Astrocyte of the cerebellum (primary cell): ENCODE measurements at regions not wholly inside any gene's neighbourhood (a gene's known extent, or its start where the extent isn't known, plus 50 kb on each side); places are given as distances from the start of the nearest gene placed in this dataset.

Experiments used
- DNase-seq: peaks from one replicate; pipeline ENCODE4 v3.0.0-alpha.2; 2011; ENCODE audit warnings: low read depth
- H3K4me3 ChIP-seq: 2 replicates; pipeline ENCODE4 v1.5.1; 2011; ENCODE audit warnings: mild to moderate bottlenecking, low read depth, low read length, moderate library complexity
- in situ Hi-C: cut with HindIII; loops from 2 replicates; pipeline ENCODE4 v1.10.0; 2017; ENCODE audit warnings: low sequenced_read_pairs
- TF ChIP-seq, protein P1 (sequence below): IDR thresholded peaks from 2 replicates; pipeline ENCODE4 v1.5.1; 2012; ENCODE audit warnings: low read length, low read depth, moderate library complexity, mild to moderate bottlenecking; ENCODE audit errors: missing control alignments

DNA sequence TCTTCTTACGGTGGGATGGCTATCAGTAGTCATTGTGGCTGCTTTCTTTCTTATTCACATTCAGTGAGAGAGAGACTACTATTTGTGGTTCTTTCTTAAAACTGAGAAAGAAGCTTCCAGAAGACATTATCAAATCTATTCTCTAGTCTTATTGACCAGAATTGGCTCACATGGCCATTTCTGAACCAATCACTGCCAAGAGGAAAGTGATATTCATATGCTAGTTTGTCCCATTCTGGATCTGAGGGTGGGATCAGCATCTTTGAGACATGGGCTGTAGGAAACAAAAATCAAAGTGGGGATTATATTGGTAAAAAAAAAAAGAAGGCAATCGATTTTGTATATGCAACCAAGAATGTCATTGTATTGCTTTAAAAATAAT is 106.4 kb upstream of the RASGRP1 start:
- in situ Hi-C loops: loop anchor here (10.0 kb wide), 1 partner anchor 96 kb away; no protein-coding TSS in a partner anchor
- TF ChIP-seq, protein P1, sequence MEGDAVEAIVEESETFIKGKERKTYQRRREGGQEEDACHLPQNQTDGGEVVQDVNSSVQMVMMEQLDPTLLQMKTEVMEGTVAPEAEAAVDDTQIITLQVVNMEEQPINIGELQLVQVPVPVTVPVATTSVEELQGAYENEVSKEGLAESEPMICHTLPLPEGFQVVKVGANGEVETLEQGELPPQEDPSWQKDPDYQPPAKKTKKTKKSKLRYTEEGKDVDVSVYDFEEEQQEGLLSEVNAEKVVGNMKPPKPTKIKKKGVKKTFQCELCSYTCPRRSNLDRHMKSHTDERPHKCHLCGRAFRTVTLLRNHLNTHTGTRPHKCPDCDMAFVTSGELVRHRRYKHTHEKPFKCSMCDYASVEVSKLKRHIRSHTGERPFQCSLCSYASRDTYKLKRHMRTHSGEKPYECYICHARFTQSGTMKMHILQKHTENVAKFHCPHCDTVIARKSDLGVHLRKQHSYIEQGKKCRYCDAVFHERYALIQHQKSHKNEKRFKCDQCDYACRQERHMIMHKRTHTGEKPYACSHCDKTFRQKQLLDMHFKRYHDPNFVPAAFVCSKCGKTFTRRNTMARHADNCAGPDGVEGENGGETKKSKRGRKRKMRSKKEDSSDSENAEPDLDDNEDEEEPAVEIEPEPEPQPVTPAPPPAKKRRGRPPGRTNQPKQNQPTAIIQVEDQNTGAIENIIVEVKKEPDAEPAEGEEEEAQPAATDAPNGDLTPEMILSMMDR: no peak
- no peak overlapping the region for H3K4me3 ChIP-seq
- DNase-seq: no peak

DNA sequence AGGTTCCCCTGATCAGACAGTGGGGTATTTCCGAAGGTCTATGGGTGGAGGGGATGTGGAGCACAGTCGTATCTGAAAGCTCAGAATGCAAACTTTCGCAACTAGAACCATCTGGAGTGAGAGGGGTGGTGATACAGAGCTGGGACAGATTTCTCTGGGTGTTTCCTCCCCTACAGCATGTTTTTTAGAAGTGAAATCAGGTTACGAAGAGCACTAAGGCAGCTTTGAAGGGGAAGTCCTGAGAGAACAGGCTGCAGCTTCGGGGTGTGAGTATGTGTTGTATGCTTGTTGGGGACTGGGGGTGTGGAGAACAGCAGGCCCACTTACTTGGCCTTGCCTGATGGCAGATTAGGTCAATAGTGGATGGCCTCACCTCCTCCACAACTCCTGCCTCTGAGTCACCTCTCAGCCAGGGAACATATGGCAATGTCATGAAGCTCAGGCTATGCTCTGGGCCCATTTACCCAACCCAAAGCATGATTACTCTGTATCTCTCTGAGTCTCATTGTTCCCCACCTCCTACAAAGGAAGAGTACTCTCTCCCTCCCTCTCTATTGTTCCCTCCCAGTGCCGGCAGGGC is 107.2 kb upstream of the RASGRP1 start:
- in situ Hi-C loops: loop anchor here (10.0 kb wide), 1 partner anchor 97 kb away; no protein-coding TSS in a partner anchor
- no peak for DNase-seq

DNA sequence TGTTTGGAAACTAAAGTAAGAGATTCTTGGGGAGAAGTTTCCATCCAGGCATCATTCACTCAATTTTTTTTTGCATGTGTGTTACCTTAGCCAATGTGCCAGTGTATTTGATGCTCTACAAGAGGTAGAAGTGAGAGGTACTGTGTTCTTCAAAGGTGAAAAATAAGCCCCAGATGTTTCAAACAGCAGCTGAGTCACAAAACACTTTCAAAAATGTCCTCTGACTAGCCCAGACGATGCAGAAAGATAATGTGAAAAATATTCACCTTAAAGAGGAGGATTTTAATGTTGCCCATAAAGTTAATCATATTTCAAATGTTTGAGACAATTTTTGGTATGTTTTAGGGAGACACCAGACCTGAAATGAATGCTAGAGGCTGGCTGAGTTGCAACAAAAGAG is 107.7 kb upstream of the RASGRP1 start:
- no peak overlapping the region for H3K4me3 ChIP-seq
- in situ Hi-C loops: loop anchor here (10.0 kb wide), 1 partner anchor 97 kb away; no protein-coding TSS in a partner anchor
- TF ChIP-seq, protein P1: no peak

More for the DNA sequence above, 107.2 kb upstream of the RASGRP1 start:
- no peak overlapping the region for H3K4me3 ChIP-seq
- TF ChIP-seq, protein P1: no peak

DNA sequence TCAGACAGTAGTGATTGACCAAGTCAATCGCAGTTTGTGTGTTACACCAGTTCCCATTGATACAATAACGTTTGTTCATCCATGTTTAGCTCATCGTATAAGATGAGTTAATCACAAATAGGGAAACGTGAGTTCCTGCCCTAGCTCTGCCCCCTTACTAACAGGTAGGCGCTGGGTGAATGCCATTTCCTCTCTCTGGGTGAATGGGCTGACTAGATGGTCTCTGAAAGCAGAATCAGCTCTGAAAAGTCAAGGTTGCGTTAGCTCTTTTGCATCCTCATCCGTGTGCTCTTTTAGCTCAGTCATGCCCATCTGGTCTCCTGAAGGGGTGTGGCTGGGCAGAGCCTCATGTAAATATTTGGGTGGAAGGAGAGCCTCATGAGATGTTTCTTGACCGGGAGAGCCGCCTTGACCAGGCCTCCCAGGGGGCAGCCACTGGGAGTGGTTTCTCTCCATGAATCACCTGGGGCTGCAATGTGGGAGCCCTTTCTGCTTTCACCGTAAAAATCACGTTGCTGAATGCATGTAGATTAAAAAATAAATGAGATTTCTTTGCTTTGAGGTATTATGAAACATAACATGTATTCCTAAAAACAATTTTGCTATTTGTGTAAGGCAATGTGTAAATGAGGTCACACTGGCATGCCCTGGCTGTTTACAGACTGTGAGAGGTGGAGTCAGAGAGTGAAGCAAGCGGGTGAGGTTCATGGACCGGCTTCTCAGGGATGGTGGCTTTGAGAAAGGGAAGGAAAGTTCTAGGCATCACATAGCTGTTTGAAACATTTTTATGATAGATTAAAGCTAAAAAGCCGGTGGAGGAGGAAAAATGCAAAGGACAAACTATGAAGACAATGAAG is 108.4 kb upstream of the RASGRP1 start:
- TF ChIP-seq, protein P1: no peak
- H3K4me3 ChIP-seq: no peak overlapping the region
- in situ Hi-C loops: loop anchor here (10.0 kb wide), 1 partner anchor 98 kb away; no protein-coding TSS in a partner anchor
- DNase-seq: no peak

More for the DNA sequence above, 107.7 kb upstream of the RASGRP1 start:
- DNase-seq: no peak

DNA sequence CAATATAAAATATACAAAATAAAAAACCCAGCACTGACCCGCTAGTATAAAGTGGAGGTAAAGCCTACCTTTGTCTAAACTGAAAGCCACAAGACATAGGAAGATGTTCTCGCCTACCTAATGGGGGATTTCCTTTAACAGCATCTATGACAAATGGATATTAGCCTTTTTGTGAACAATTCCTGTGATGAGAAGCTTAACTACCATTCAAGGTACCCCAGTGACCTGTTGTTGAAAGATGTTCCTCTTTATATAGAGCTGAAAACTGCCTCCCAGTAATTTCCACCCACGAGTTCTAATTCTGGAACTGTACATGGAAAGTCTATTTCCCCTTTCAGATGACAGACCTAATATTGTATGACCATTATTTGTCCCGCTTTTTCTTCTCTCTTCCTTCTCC is 109.8 kb upstream of the RASGRP1 start:
- no peak for DNase-seq
- in situ Hi-C loops: loop anchor here (10.0 kb wide), 1 partner anchor 100 kb away; no protein-coding TSS in a partner anchor
- TF ChIP-seq, protein P1: no peak
- H3K4me3 ChIP-seq: no peak overlapping the region

DNA sequence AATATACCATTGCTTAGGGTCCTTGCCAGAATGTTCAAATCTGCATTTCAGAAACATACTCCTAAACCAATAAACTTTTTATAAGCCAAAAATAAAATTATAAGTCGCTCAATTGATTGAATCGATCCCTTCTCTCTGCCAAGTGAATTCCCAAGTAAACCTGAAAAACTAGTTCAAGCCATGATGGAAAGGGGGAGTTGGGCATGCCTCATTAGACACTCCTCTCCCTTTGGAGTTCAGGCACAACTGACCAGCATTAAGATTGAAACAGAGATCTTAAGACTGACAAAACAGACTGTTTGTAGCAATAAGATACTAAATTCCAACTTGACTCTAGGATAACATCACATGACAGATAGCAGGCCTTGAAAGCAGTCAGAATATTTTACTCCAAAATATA is 113.7 kb upstream of the RASGRP1 start:
- TF ChIP-seq, protein P1: no peak
- in situ Hi-C loops: loop anchor here (5.0 to 10.0 kb wide), 2 partner anchors 103 to 676 kb away; no protein-coding TSS in a partner anchor

More for the DNA sequence above, 113.7 kb upstream of the RASGRP1 start:
- no peak for DNase-seq
- no peak overlapping the region for H3K4me3 ChIP-seq
